ENCODE measurements at regions not wholly inside any gene's neighbourhood (a gene's known extent, or its start where the extent isn't known, plus 50 kb on each side); places are given as distances from the start of the nearest gene placed in this dataset.

DNA sequence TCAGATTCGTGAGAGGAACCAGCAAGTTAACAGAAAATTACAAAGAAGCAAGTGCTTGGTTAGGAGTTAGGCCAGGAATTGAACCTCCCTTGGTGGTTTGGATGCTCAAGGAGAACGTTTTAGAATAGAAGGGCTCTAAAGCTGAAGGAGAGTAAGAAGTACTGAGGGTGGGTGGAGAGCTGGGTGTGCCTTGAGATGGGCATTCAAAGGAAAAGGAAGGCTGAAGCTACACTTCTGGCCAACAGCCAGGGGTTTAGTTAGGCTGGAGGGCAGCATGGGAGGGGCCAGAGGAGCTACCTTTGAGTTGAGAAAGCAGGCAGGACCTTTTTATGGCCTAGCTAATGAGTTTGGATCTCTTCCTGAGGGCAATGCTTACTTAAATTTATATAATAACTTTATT lies 421.2 kb downstream of the CCDC91 start:
- TF ChIP-seq CTCF (IDR thresholded peaks at IDR 0.05), result no peak
- TF ChIP-seq POLR2A (IDR thresholded peaks at IDR 0.05), result no peak
- TF ChIP-seq POLR2AphosphoS5 (IDR thresholded peaks at IDR 0.05), result no peak
- no peak for TF ChIP-seq EP300 (IDR thresholded peaks at IDR 0.05)
